Nephron progenitor cell (in vitro differentiated cells): ENCODE measurements at regions not wholly inside any gene's neighbourhood (a gene's known extent, or its start where the extent isn't known, plus 50 kb on each side); places are given as distances from the start of the nearest gene placed in this dataset.

Experiments used
- DNase-seq: peaks from one replicate; pipeline ENCODE4 v3.0.0; 2021
- H3K27ac Mint-ChIP-seq: 2 replicates; pipeline ENCODE4 v1.8.0; 2021; ENCODE audit warnings: mild to moderate bottlenecking, moderate library complexity, mixed read lengths
- H3K27me3 Mint-ChIP-seq: 2 replicates; pipeline ENCODE4 v1.8.0; 2021; ENCODE audit warnings: mild to moderate bottlenecking, low read depth, mixed read lengths; ENCODE audit not compliant: poor library complexity
- H3K36me3 Mint-ChIP-seq: 2 replicates; pipeline ENCODE4 v1.8.0; 2021; ENCODE audit warnings: low read depth, mixed read lengths
- H3K4me1 Mint-ChIP-seq: 2 replicates; pipeline ENCODE4 v1.8.0; 2021; ENCODE audit warnings: mixed read lengths
- H3K4me3 Mint-ChIP-seq: 2 replicates; pipeline ENCODE4 v1.8.0; 2021; ENCODE audit warnings: mild to moderate bottlenecking, moderate library complexity, mixed read lengths
- H3K9me3 Mint-ChIP-seq: 2 replicates; pipeline ENCODE4 v1.8.0; 2021; ENCODE audit warnings: mild to moderate bottlenecking, moderate library complexity, mixed read lengths
- TF ChIP-seq, protein P1 (sequence below): fragments of 200-600 bp; sonication (generic); IDR thresholded peaks from 2 replicates; pipeline ENCODE4 v1.5.0; 2021; ENCODE audit warnings: antibody characterized with exemption

DNA sequence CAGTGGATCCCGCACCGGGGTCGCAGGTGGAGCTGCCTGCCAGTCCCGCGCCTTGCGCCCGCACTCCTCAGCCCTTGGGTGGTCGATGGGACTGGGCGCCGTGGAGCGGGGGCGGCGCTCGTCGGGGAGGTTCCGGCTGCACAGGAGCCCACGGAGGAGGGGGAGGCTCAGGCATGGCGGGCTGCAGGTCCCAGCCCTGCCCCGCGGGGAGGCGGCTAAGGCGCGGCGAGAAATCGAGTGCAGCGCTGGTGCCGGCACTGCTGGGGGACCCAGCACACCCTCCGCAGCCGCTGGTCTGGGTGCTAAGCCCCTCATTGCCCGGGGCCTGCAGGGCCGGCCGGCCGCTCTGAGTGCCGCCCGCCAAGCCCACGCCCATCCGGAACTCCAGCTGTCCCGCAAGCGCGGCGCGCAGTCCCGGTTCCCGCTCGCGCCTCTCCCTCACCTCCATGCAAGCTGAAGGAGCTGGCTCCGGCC is 120.6 kb upstream of the MEF2C start:
- Mint-ChIP-seq H3K27ac (no peak overlapping the region), H3K36me3 (no peaks in the 10 kb centered on the region), H3K4me3 (no peak overlapping the region), H3K9me3 (peaks cover 8% of the 10 kb centered on the region), H3K27me3 (peaks cover 2% of the 10 kb centered on the region), H3K4me1 (peaks cover 4% of the 10 kb centered on the region)
- TF ChIP-seq, protein P1, sequence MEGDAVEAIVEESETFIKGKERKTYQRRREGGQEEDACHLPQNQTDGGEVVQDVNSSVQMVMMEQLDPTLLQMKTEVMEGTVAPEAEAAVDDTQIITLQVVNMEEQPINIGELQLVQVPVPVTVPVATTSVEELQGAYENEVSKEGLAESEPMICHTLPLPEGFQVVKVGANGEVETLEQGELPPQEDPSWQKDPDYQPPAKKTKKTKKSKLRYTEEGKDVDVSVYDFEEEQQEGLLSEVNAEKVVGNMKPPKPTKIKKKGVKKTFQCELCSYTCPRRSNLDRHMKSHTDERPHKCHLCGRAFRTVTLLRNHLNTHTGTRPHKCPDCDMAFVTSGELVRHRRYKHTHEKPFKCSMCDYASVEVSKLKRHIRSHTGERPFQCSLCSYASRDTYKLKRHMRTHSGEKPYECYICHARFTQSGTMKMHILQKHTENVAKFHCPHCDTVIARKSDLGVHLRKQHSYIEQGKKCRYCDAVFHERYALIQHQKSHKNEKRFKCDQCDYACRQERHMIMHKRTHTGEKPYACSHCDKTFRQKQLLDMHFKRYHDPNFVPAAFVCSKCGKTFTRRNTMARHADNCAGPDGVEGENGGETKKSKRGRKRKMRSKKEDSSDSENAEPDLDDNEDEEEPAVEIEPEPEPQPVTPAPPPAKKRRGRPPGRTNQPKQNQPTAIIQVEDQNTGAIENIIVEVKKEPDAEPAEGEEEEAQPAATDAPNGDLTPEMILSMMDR, result no peak
- no peak for DNase-seq

DNA sequence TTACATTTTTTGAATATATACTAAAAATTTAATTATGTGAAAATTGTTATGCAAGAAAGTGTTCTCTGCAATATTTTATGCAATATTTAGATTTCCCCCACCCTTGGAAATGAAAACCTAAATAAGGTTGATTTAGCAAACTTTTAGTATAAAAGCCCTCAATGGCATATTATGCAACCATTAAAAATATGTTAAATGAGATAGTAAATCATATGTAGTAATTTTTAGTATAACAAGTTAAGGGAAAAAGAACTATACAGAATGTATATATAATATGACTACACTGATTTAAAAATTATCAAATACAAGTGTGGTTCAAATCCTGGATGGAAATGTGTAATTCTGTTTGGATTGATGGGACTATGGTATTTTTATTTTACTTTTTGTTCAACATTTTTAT is 116.9 kb upstream of the MEF2C start:
- Mint-ChIP-seq H3K27me3 (peaks cover 2% of the 10 kb centered on the region), H3K4me1 (peaks cover 28% of the 10 kb centered on the region), H3K4me3 (no peak overlapping the region), H3K9me3 (peaks cover 8% of the 10 kb centered on the region), H3K27ac (no peak overlapping the region), H3K36me3 (no peaks in the 10 kb centered on the region)
- TF ChIP-seq, protein P1, result no peak
- DNase-seq, result no peak

DNA sequence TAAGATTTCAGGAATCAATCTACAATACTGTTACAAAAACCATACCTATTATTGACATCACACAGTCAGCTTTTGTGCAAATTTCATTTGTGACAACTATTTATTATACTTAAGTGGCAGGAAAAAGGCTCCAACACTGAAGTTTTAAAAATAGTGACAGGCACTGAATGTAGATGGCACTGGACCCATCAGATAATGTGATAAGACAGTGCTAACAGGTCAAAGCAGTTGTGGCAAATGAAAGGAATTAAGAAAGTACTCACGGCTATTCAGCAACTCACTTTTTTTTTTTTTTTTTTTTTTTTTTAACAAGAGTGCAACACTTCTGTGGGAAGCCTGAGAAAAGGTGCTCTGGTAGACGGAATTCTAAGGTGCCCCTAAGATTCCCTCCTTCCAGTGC is 115.0 kb upstream of the MEF2C start:
- Mint-ChIP-seq H3K27ac (no peak overlapping the region), H3K27me3 (no peaks in the 10 kb centered on the region), H3K9me3 (peaks cover 1% of the 10 kb centered on the region), H3K4me3 (no peak overlapping the region), H3K4me1 (peaks cover 27% of the 10 kb centered on the region), H3K36me3 (no peaks in the 10 kb centered on the region)
- no peak for DNase-seq
- TF ChIP-seq, protein P1, result no peak

DNA sequence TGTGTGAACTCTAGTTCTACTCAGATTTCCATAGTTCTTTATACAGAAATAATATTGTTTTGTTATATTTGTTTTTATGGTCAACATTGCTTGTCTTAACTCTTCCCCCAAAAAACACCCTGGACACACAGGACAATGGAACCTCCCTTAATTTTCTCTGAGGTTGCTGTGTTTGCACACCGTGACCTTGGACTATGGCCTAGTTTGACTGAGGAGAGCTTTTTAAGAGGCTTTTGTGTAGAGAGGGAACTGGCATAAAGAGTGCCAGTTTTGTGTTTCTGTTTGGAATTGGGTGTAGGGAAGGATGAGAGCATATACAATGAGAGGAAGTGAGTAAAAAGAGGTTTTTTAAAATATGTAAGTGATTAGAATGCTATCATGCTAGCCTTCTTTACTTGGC is 101.1 kb upstream of the MEF2C start:
- peaks cover 4% of the 10 kb centered on the region for H3K9me3 Mint-ChIP-seq
- H3K36me3 Mint-ChIP-seq, result no peaks in the 10 kb centered on the region
- no peak for DNase-seq
- H3K4me3 Mint-ChIP-seq, result no peak overlapping the region
- no peaks in the 10 kb centered on the region for H3K27me3 Mint-ChIP-seq
- H3K27ac Mint-ChIP-seq, result no peak overlapping the region
- no peaks in the 10 kb centered on the region for H3K4me1 Mint-ChIP-seq
- TF ChIP-seq, protein P1, result no peak

DNA sequence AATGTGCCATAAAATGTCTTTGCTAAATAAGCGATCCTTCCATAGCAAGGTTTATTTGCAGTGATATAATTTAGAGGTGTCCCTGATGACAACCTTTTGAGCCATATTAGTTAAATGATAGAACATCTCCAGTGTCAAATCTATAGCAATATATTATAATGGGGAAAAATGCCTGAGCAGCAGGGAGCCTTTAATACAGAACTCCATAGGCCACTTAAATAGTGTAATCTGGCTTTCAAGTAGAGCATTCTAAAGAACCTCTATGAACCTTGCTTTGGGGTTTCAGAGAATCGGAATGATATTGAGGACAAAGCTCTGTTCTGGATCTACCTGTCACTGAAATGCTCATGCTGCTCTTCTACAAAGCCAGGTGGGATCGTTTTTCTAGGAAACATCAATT is 96.7 kb upstream of the MEF2C start:
- no peaks in the 10 kb centered on the region for H3K9me3 Mint-ChIP-seq
- TF ChIP-seq, protein P1, result no peak
- no peak for DNase-seq
- no peaks in the 10 kb centered on the region for H3K4me1 Mint-ChIP-seq
- no peaks in the 10 kb centered on the region for H3K36me3 Mint-ChIP-seq
- H3K27ac Mint-ChIP-seq, result no peak overlapping the region
- H3K4me3 Mint-ChIP-seq, result no peak overlapping the region
- no peaks in the 10 kb centered on the region for H3K27me3 Mint-ChIP-seq

DNA sequence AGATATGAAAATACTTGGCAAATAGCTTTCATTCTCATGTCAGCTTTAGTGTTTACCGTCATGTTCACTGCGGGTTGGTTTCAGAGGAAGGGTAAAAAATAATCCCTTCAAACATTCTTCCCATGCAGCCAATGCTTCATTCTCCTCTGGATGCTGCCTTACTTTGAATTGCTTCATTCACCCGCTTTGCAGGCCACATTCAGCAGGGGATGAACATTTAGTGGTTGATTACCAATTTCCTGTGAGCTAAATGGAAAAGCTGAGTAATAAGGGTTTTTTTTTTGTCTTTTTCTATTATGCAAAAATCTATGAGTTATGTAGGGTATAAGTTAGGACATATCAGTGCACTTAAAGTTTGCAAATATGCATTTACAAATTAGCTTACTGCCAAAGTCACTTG is 96.3 kb upstream of the MEF2C start:
- Mint-ChIP-seq H3K9me3 (no peaks in the 10 kb centered on the region), H3K4me1 (no peaks in the 10 kb centered on the region), H3K36me3 (no peaks in the 10 kb centered on the region), H3K27ac (no peak overlapping the region), H3K27me3 (no peaks in the 10 kb centered on the region), H3K4me3 (no peak overlapping the region)
- TF ChIP-seq, protein P1, result no peak
- no peak for DNase-seq
